Type B pancreatic cell (in vitro differentiated cells): ENCODE measurements at regions not wholly inside any gene's neighbourhood (a gene's known extent, or its start where the extent isn't known, plus 50 kb on each side); places are given as distances from the start of the nearest gene placed in this dataset.

ENCODE experiments used
- DNase-seq: peaks from one replicate; pipeline ENCODE4 v3.0.0; 2021; ENCODE audit warnings: mixed read lengths; ENCODE audit not compliant: unreplicated experiment; ENCODE audit errors: extremely low spot score
- H3K27ac Mint-ChIP-seq: 2 replicates; pipeline ENCODE4 v1.8.0; 2021; ENCODE audit warnings: mild to moderate bottlenecking, mixed read lengths
- H3K27me3 Mint-ChIP-seq: 2 replicates; pipeline ENCODE4 v1.8.0; 2021; ENCODE audit warnings: mixed read lengths
- H3K36me3 Mint-ChIP-seq: 2 replicates; pipeline ENCODE4 v1.8.0; 2021; ENCODE audit warnings: mixed read lengths
- H3K4me1 Mint-ChIP-seq: one replicate; pipeline ENCODE4 v1.8.0; 2021; ENCODE audit warnings: mixed read lengths; ENCODE audit not compliant: unreplicated experiment
- H3K4me3 Mint-ChIP-seq: 2 replicates; pipeline ENCODE4 v1.8.0; 2021; ENCODE audit warnings: mild to moderate bottlenecking, mixed read lengths
- H3K9me3 Mint-ChIP-seq: 2 replicates; pipeline ENCODE4 v1.8.0; 2021; ENCODE audit warnings: mixed read lengths
- TF ChIP-seq, protein P1 (sequence below): fragments of 200-600 bp; sonication (generic); conservative IDR thresholded peaks from 2 replicates; pipeline ENCODE4 v1.5.0; 2021; ENCODE audit warnings: antibody characterized with exemption, mild to moderate bottlenecking

DNA sequence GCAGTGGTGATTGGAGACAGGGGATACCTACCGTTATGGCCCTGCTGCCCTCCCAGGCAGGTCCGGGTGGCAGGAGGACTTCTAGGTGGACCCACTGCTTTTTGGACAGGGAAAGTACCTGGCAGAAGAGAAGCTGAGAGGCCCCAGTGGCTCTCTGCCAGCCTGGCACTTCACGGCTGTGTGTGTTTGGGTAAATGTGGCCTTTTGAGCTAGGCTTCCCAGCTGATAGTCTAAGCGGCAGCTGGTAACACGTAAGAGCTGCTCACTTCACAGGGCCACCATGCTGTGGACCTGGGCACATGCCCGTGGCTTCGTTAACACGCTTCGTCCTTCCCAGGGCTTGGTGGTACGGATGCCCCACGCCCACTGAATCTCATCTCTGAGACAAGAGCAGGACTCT, 92.0 kb upstream of the CLCN4 start:
- no peak overlapping the region for H3K27ac Mint-ChIP-seq

DNA sequence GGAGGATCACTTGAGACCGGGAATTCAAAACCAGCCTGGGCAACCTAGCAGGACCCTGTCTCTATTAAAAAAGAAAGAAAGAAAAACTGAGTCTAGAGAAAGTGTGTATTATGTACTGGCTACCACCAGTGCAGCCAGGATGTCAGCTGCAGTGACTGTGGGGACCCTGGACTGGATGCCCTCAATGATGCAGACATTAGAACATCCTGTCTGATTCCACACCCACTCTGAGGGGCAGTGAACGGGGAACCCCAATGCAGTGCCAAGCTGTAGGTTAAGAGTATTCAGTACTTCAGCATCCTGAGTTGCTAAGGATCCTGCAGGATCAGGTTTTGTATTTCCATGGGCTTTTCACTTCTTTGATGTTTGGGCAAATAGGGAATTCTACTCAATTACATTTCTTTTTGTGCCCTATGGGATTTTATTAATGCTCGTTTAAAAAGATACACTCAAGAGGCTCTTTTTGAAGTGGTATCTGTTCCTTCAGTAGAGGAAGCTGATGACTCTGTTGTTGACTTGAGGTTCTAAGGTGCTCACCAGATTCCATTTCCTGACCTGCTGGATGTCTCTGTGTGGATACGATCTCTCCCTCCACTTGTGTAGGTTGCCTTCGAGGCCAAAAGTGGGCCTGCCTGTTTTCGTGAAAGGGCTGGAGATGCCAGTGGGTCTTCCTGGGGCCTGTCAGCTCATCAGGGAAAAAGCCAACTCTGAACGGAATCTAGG, 85.9 kb upstream of the CLCN4 start:
- no peaks in the 10 kb centered on the region for H3K27me3 Mint-ChIP-seq
- no peak for DNase-seq
- TF ChIP-seq, protein P1, sequence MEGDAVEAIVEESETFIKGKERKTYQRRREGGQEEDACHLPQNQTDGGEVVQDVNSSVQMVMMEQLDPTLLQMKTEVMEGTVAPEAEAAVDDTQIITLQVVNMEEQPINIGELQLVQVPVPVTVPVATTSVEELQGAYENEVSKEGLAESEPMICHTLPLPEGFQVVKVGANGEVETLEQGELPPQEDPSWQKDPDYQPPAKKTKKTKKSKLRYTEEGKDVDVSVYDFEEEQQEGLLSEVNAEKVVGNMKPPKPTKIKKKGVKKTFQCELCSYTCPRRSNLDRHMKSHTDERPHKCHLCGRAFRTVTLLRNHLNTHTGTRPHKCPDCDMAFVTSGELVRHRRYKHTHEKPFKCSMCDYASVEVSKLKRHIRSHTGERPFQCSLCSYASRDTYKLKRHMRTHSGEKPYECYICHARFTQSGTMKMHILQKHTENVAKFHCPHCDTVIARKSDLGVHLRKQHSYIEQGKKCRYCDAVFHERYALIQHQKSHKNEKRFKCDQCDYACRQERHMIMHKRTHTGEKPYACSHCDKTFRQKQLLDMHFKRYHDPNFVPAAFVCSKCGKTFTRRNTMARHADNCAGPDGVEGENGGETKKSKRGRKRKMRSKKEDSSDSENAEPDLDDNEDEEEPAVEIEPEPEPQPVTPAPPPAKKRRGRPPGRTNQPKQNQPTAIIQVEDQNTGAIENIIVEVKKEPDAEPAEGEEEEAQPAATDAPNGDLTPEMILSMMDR = no peak
- no peaks in the 10 kb centered on the region for H3K9me3 Mint-ChIP-seq
- H3K27ac Mint-ChIP-seq = no peak overlapping the region
- H3K4me1 Mint-ChIP-seq = no peaks in the 10 kb centered on the region
- H3K4me3 Mint-ChIP-seq = no peak overlapping the region
- peaks cover 19% of the 10 kb centered on the region for H3K36me3 Mint-ChIP-seq

More for the DNA sequence above, 92.0 kb upstream of the CLCN4 start:
- Mint-ChIP-seq H3K9me3 (no peaks in the 10 kb centered on the region), H3K36me3 (peaks cover 15% of the 10 kb centered on the region), H3K4me3 (no peak overlapping the region), H3K27me3 (no peaks in the 10 kb centered on the region), H3K4me1 (no peaks in the 10 kb centered on the region)
- DNase-seq = no peak
- TF ChIP-seq, protein P1 = no peak

DNA sequence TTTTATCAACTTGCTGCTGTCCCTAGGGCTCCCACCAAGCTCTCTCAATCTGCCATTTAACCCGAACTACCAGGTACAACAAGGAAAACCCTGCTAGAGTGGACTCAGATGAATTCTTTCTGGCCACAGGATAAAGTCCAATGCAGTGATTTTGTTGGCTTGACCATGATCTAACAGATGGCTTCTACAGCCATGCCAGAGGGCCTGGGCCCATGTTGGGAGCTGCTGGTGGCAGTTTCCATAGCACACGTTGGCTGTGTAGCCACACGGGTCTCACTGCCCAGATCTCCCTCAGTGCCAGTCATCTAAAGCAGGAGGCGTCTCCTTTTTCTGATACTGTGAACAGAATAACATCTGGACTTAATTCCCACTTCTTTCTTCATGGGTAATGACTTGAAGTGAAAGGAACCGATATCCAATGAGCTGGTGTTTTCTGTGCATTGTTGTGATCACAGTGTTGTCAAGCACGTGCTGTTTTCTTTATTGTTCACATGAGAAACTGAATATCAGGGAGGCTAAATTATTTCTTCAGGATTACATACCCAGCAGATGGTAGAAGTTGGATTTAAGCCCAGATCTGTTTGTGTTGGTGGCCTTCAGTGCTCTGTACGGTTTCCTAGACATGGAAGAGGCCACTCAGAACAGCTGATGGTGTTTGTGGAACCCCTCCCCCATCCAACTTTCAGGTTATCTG, 85.2 kb upstream of the CLCN4 start:
- no peaks in the 10 kb centered on the region for H3K9me3 Mint-ChIP-seq
- TF ChIP-seq, protein P1 = no peak
- H3K27ac Mint-ChIP-seq = peak overlapping the region; percentile 66
- no peaks in the 10 kb centered on the region for H3K4me1 Mint-ChIP-seq
- no peak for DNase-seq
- H3K27me3 Mint-ChIP-seq = no peaks in the 10 kb centered on the region
- H3K36me3 Mint-ChIP-seq = peaks cover 11% of the 10 kb centered on the region
- H3K4me3 Mint-ChIP-seq = no peak overlapping the region

DNA sequence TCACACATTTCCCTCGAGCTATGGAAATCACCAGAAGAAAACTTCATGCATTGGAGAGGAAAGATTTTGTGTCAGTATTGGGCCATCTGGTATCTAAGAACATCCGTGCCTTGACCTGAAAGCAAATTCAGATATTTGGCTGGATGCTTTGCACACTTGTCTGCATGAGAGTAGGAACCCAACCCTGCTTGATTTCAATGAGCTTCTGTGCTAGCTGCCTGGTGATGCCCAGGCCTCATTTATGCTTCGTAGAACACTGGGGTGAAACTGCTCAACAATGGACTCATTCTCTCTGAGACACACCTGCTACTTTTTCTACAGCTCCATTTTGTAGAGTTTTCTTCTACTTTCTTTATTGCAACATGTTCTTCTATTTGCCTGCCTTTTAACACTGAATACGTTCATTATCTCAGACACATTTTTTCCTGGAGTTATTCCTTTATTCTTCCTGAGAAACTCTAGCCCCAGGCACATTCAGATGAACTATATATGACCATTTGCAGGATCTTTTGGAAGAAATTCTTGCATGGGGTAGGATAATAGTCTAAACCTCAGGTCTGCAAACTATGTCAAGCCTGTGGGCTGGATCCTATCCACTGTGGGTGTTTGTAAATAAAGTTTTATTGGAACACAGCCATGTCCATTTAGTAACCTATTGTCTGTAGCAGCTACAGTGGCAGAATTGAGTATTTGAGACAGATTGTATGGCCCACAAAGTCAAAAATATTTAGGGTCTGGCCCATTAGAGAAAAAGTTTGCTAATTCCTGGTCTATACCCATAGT, 83.8 kb upstream of the CLCN4 start:
- peaks cover 6% of the 10 kb centered on the region for H3K36me3 Mint-ChIP-seq
- DNase-seq = no peak
- no peak overlapping the region for H3K27ac Mint-ChIP-seq
- TF ChIP-seq, protein P1 = no peak
- no peaks in the 10 kb centered on the region for H3K27me3 Mint-ChIP-seq
- peaks cover 4% of the 10 kb centered on the region for H3K9me3 Mint-ChIP-seq
- H3K4me3 Mint-ChIP-seq = no peak overlapping the region
- no peaks in the 10 kb centered on the region for H3K4me1 Mint-ChIP-seq

DNA sequence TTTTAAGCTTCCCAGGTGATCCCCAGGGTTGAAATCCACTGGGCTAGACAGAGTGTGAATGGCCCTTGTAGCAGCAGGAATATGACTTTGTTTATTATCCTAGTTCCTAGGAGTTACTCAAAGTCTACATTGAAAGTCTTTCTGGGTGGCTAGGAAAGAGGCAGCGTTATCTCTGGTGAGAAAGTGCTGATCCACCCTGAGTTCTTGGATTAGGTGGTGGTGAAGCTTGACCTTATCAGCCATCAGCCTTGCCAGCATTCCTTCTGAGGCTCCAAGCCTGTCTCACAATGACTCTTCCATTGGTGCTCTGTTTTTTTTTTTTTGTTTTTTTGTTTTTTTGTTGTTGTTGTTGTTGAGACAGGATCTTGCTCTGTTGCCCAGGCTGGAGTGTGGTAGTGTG, 83.1 kb upstream of the CLCN4 start:
- TF ChIP-seq, protein P1 = no peak
- Mint-ChIP-seq H3K36me3 (peaks cover 6% of the 10 kb centered on the region), H3K9me3 (peaks cover 4% of the 10 kb centered on the region), H3K27ac (no peak overlapping the region), H3K4me3 (no peak overlapping the region), H3K4me1 (no peaks in the 10 kb centered on the region), H3K27me3 (no peaks in the 10 kb centered on the region)
- DNase-seq = no peak
